ENCODE measurements at regions not wholly inside any gene's neighbourhood (a gene's known extent, or its start where the extent isn't known, plus 50 kb on each side); places are given as distances from the start of the nearest gene placed in this dataset.

- POLR2A ChIA-PET, result no interaction called here
- Mint-ChIP-seq H3K36me3 (ENCODE audit: low read depth) (no peaks in the 10 kb centered on the region), H3K27ac (no peak overlapping the region), H3K4me3 (no peak overlapping the region), H3K4me1 (no peaks in the 10 kb centered on the region), H3K9me3 (peaks cover under 1% of the 10 kb centered on the region), H3K27me3 (peaks cover 20% of the 10 kb centered on the region)
- DNase-seq, result no peak
- CTCF ChIA-PET, result interaction anchor here (0.6 kb wide), 1 partner anchor 267 kb away, joined by 3 read pairs; no protein-coding TSS in a partner anchor
Observed at GRCh38 chr2:173539615-173540014, 184.9 kb downstream of the CDCA7 start.

- Mint-ChIP-seq H3K9me3 (no peaks in the 10 kb centered on the region), H3K4me1 (no peaks in the 10 kb centered on the region), H3K27me3 (peaks cover 31% of the 10 kb centered on the region), H3K27ac (no peak overlapping the region), H3K36me3 (ENCODE audit: low read depth) (no peaks in the 10 kb centered on the region), H3K4me3 (no peak overlapping the region)
- DNase-seq, result no peak
- ChIA-PET POLR2A (no interaction called here), CTCF (no interaction called here)
Observed at GRCh38 chr2:173544641-173545363, 190.1 kb downstream of the CDCA7 start.

DNA sequence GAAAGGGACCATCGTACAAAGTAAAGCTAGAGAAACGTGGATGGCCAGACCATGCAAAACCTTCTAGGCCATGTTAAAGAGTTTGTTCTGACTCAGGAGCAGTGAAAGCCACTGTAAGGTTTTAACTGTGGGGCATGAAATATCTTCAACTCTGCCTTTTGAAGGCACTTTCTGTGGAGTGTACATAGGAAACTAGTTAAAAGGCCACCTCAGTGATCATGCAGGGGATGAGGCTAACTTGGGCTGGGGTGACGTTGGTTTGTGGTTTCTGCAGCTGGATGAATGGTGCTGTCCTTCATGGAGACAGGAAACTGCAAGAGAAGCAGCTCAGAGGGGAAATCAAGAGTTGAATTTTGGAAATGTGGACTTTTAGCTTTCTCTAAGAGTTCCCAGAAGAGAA lies 190.7 kb downstream of the CDCA7 start:
- Mint-ChIP-seq H3K27me3 (peaks cover 31% of the 10 kb centered on the region), H3K36me3 (ENCODE audit: low read depth) (no peaks in the 10 kb centered on the region), H3K9me3 (no peaks in the 10 kb centered on the region), H3K4me1 (no peaks in the 10 kb centered on the region), H3K4me3 (no peak overlapping the region), H3K27ac (no peak overlapping the region)
- DNase-seq, result no peak
- ChIA-PET POLR2A (no interaction called here), CTCF (no interaction called here)

GRCh38 chr2:173547499-173547898 lies 192.8 kb downstream of the CDCA7 start:
- H3K9me3 Mint-ChIP-seq, result no peaks in the 10 kb centered on the region
- H3K27me3 Mint-ChIP-seq, result peaks cover 29% of the 10 kb centered on the region
- no peak for DNase-seq
- no peaks in the 10 kb centered on the region for H3K36me3 Mint-ChIP-seq (ENCODE audit: low read depth)
- no peak overlapping the region for H3K4me3 Mint-ChIP-seq
- no peak overlapping the region for H3K27ac Mint-ChIP-seq
- H3K4me1 Mint-ChIP-seq, result no peaks in the 10 kb centered on the region
- CTCF ChIA-PET, result no interaction called here
- POLR2A ChIA-PET, result no interaction called here

DNA sequence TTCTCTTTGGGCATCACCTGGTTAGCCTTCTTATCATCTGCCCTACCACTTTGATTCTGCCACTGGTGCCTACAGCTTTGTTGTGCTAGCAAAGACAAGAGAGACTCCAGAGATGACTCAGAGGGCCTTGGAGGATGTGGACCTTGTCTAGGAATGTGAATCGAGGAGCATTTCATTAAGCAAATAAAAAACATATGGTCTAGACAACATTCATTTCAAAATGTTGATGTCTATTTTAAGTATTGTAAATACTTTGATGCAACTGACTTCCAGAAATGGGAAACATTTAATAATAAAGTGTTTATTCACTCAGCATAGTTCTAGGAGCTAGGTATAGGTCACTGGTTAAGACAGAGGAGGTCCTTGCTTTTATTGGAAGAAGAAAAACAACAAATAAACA lies 195.5 kb downstream of the CDCA7 start:
- CTCF ChIA-PET, result interaction anchor here (0.6 kb wide), 1 partner anchor 439 kb away, joined by 5 read pairs; no protein-coding TSS in a partner anchor
- Mint-ChIP-seq H3K4me3 (no peak overlapping the region), H3K36me3 (ENCODE audit: low read depth) (no peaks in the 10 kb centered on the region), H3K4me1 (no peaks in the 10 kb centered on the region), H3K27ac (no peak overlapping the region), H3K9me3 (no peaks in the 10 kb centered on the region), H3K27me3 (peaks cover 28% of the 10 kb centered on the region)
- POLR2A ChIA-PET, result no interaction called here
- DNase-seq, result no peak

DNA sequence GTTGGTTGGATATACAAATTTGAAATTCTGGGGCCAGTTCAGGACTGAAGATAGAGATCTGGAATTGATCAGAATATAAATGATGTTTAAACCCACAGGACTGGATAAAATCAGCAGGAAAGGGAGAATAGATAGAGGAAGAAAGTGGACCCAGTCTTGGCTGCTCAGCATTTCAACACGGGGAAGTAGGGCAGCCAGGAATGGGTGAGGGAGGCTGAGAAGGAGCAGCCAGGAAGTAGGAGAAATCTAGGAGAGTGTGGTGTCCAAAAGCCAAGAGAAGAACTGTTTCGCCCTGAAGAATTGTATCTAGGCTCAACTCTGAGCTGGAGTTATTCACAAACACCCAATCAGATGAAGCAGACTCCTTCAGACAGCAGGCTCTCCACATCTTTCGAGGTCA lies 197.9 kb downstream of the CDCA7 start:
- no peaks in the 10 kb centered on the region for H3K4me1 Mint-ChIP-seq
- no peaks in the 10 kb centered on the region for H3K36me3 Mint-ChIP-seq (ENCODE audit: low read depth)
- no peaks in the 10 kb centered on the region for H3K9me3 Mint-ChIP-seq
- DNase-seq, result no peak
- ChIA-PET CTCF (no interaction called here), POLR2A (no interaction called here)
- peaks cover 26% of the 10 kb centered on the region for H3K27me3 Mint-ChIP-seq
- no peak overlapping the region for H3K27ac Mint-ChIP-seq
- H3K4me3 Mint-ChIP-seq, result no peak overlapping the region

DNA sequence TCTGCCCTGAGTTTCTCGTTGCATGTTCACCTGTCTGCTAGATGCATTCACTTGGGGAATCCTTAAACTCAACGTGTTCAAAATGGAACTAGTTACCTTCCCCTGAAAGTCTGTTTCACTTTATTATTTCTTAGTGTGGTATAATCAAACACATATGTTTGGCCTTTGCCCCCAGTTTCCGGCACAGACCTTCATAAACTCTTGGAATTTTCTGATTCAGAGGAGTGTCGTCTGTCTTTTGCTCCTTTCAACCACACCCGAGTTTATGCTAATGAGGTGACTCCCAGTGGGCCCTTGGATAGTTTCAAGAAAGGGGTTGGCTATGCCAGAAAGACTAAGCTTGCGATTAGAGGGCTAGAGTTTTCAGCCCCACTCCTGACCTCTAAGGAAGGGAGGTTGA lies 198.9 kb downstream of the CDCA7 start:
- no peak for DNase-seq
- CTCF ChIA-PET, result no interaction called here
- POLR2A ChIA-PET, result no interaction called here
- Mint-ChIP-seq H3K27me3 (peaks cover 26% of the 10 kb centered on the region), H3K9me3 (no peaks in the 10 kb centered on the region), H3K36me3 (ENCODE audit: low read depth) (no peaks in the 10 kb centered on the region), H3K4me3 (no peak overlapping the region), H3K27ac (no peak overlapping the region), H3K4me1 (no peaks in the 10 kb centered on the region)

- H3K4me1 Mint-ChIP-seq, result peaks cover 10% of the 10 kb centered on the region
- ChIA-PET CTCF (no interaction called here), POLR2A (no interaction called here)
- no peaks in the 10 kb centered on the region for H3K9me3 Mint-ChIP-seq
- H3K36me3 Mint-ChIP-seq (ENCODE audit: low read depth), result no peaks in the 10 kb centered on the region
- H3K27ac Mint-ChIP-seq, result no peak overlapping the region
- H3K27me3 Mint-ChIP-seq, result peaks cover 22% of the 10 kb centered on the region
- DNase-seq, result no peak
- H3K4me3 Mint-ChIP-seq, result no peak overlapping the region
Observed at GRCh38 chr2:173555833-173556232, 201.2 kb downstream of the CDCA7 start.

- no peak for DNase-seq
- Mint-ChIP-seq H3K4me3 (no peak overlapping the region), H3K36me3 (ENCODE audit: low read depth) (no peaks in the 10 kb centered on the region), H3K9me3 (peaks cover 2% of the 10 kb centered on the region), H3K4me1 (peaks cover 11% of the 10 kb centered on the region), H3K27ac (no peak overlapping the region), H3K27me3 (peaks cover 27% of the 10 kb centered on the region)
- ChIA-PET CTCF (no interaction called here), POLR2A (no interaction called here)
Observed at GRCh38 chr2:173556816-173557215, 202.1 kb downstream of the CDCA7 start.

DNA sequence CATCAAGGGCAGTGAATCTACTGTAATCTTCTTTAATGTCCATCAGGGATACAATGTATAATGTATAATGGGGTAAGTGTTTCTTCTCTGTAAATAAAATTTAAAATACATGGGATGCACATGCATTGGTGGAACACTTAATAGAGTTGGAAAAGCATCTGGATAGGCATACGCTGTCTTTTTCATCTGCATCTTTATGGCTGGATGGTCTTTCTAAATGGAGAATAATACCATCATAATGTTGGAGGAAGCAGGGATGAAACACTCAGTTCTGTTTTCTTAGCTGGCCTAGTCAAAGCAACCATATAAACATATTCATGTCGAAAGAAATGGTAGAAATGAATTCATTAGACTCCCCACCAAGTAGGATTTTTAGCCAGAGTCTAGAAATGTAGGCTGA lies 202.8 kb downstream of the CDCA7 start:
- no peaks in the 10 kb centered on the region for H3K36me3 Mint-ChIP-seq (ENCODE audit: low read depth)
- peaks cover 31% of the 10 kb centered on the region for H3K27me3 Mint-ChIP-seq
- peaks cover 11% of the 10 kb centered on the region for H3K4me1 Mint-ChIP-seq
- POLR2A ChIA-PET, result no interaction called here
- CTCF ChIA-PET, result no interaction called here
- H3K27ac Mint-ChIP-seq, result no peak overlapping the region
- H3K4me3 Mint-ChIP-seq, result no peak overlapping the region
- no peak for DNase-seq
- peaks cover 2% of the 10 kb centered on the region for H3K9me3 Mint-ChIP-seq

DNA sequence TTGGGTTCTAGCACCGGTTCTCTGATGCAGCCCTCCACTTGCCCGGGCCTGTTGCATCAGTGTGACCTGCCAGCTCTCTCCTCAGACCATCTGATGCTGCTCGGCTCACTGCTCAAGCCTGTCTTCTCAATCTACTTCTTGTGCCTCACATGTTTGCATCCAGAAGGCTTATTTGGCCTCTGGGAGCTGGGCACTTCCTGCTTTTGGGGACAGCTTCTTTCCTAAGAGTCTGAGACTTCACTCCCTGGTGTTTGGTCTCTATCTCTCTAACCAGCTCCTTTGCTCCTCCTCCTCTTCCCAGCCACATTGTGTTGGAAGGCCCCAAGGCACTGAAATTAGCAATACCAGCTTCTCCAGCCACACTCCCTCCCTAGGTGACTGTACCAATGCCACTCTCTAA lies 212.8 kb downstream of the CDCA7 start:
- ChIA-PET POLR2A (no interaction called here), CTCF (no interaction called here)
- no peak for DNase-seq
- H3K27me3 Mint-ChIP-seq, result peaks cover 34% of the 10 kb centered on the region
- H3K4me1 Mint-ChIP-seq, result no peaks in the 10 kb centered on the region
- H3K9me3 Mint-ChIP-seq, result no peaks in the 10 kb centered on the region
- no peak overlapping the region for H3K27ac Mint-ChIP-seq
- H3K36me3 Mint-ChIP-seq (ENCODE audit: low read depth), result no peaks in the 10 kb centered on the region
- no peak overlapping the region for H3K4me3 Mint-ChIP-seq

GRCh38 chr2:173568054-173568453 lies 213.4 kb downstream of the CDCA7 start:
- Mint-ChIP-seq H3K27me3 (peaks cover 28% of the 10 kb centered on the region), H3K9me3 (no peaks in the 10 kb centered on the region), H3K4me3 (no peak overlapping the region), H3K4me1 (no peaks in the 10 kb centered on the region), H3K27ac (no peak overlapping the region), H3K36me3 (ENCODE audit: low read depth) (no peaks in the 10 kb centered on the region)
- CTCF ChIA-PET, result interaction anchor here (0.6 kb wide), 1 partner anchor 206 kb away, joined by 5 read pairs; no protein-coding TSS in a partner anchor
- POLR2A ChIA-PET, result no interaction called here
- DNase-seq, result no peak

GRCh38 chr2:173571021-173571821 lies 216.5 kb downstream of the CDCA7 start:
- Mint-ChIP-seq H3K27ac (no peak overlapping the region), H3K9me3 (no peaks in the 10 kb centered on the region), H3K4me1 (no peaks in the 10 kb centered on the region), H3K27me3 (peaks cover 20% of the 10 kb centered on the region), H3K4me3 (no peak overlapping the region), H3K36me3 (ENCODE audit: low read depth) (no peaks in the 10 kb centered on the region)
- no peak for DNase-seq
- ChIA-PET POLR2A (no interaction called here), CTCF (no interaction called here)

Data from activated CD4-positive, alpha-beta memory T cell treated with anti-CD3 and anti-CD28 coated beads, Interleukin-2, amount 10 ng/mL, durations not matched to agents 7 days and 5 days (primary cell).